ENCODE measurements at regions not wholly inside any gene's neighbourhood (a gene's known extent, or its start where the extent isn't known, plus 50 kb on each side); places are given as distances from the start of the nearest gene placed in this dataset.

- Histone ChIP-seq H2AFZ (ENCODE audit: low read depth, low read length) (no peak overlapping the region), H3K27me3 (ENCODE audit: control insufficient read depth in 2 of 2, insufficient read depth in 2 of 2, low read length in 2 of 2) (no peaks in the 10 kb centered on the region), H3K27ac (ENCODE audit: insufficient read depth, low read depth, low read length) (no peak overlapping the region), H3K36me3 (ENCODE audit: control insufficient read depth in 2 of 2, extremely low read depth in 1 of 2, insufficient read depth in 2 of 2, low read length in 2 of 2) (no peaks in the 10 kb centered on the region), H3K4me3 (replicated peaks in 1 of 3; ENCODE audit: insufficient read depth in 1 of 3, low read depth in 1 of 3, low read length in 3 of 3) (no peak overlapping the region), H3K79me2 (ENCODE audit: control insufficient read depth, insufficient read depth, low read length) (no peaks in the 10 kb centered on the region), H3K9me1 (replicated peaks; ENCODE audit: control insufficient read depth, extremely low read depth, insufficient read depth, low read length) (no peaks in the 10 kb centered on the region), H3K9me3 (replicated peaks; ENCODE audit: control insufficient read depth, insufficient read depth, low read length) (peaks cover 2% of the 10 kb centered on the region), H3K4me2 (ENCODE audit: insufficient read depth, low read length) (no peak overlapping the region), H4K20me1 (replicated peaks; ENCODE audit: control insufficient read depth, extremely low read depth, insufficient read depth, low read length) (no peaks in the 10 kb centered on the region), H3K4me1 (ENCODE audit: control insufficient read depth, extremely low read depth, insufficient read depth, low read length) (no peaks in the 10 kb centered on the region), H3K9ac (replicated peaks; ENCODE audit: extremely low read depth, insufficient read depth, low read length) (no peak overlapping the region)
- POLR2A ChIA-PET, result no interaction called here
- TF ChIP-seq POLR2A (IDR thresholded peaks at IDR 0.05; ENCODE audit: low read depth, low read length), result no peak
- no peak for TF ChIP-seq GATA2 (IDR thresholded peaks at IDR 0.05; ENCODE audit: insufficient read depth, insufficient read length, low read depth, low read length)
- no peak for TF ChIP-seq EZH2 (IDR thresholded peaks at IDR 0.05; ENCODE audit: borderline replicate concordance, low read depth, low read length, severe bottlenecking)
- TF ChIP-seq CTCF (IDR thresholded peaks at IDR 0.05; ENCODE audit: extremely low read depth in 1 of 2, insufficient read depth in 1 of 2, low read depth in 1 of 2, low read length in 2 of 2), result no peak
- TF ChIP-seq, protein P1, sequence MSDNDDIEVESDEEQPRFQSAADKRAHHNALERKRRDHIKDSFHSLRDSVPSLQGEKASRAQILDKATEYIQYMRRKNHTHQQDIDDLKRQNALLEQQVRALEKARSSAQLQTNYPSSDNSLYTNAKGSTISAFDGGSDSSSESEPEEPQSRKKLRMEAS (IDR thresholded peaks at IDR 0.05; ENCODE audit: insufficient read depth, insufficient read length), result no peak
- no peak for TF ChIP-seq POLR2AphosphoS5 (IDR thresholded peaks at IDR 0.05; ENCODE audit: insufficient read depth, low read depth, low read length)
- TF ChIP-seq MYC (IDR thresholded peaks at IDR 0.05; ENCODE audit: low read depth, low read length), result no peak
- no peak for TF ChIP-seq FOS (IDR thresholded peaks at IDR 0.05; ENCODE audit: borderline replicate concordance, insufficient read depth, low read length)
- TF ChIP-seq JUN (IDR thresholded peaks at IDR 0.05; ENCODE audit: borderline replicate concordance, insufficient read depth, insufficient read length, low read depth), result no peak
- FAIRE-seq, result no peak
- dilution Hi-C loops (cut with MboI; ENCODE audit: extremely low pct_ligation_motif_present, low sequenced_read_pairs) (no loop called here), intact Hi-C loops (cut with micrococcal nuclease) (no loop called here)
- CTCF ChIA-PET, result no interaction called here
- BruUV-seq (replicated peaks), result no TSS peak
- DNase-seq (ENCODE audit: low read depth, low spot score), result no peak
Measured at GRCh38 chr2:193101591-193101990, 906.9 kb upstream of the TMEFF2 start.

Data from endothelial cell of umbilical vein (primary cell).